HCT116 (cell line): ENCODE measurements at regions not wholly inside any gene's neighbourhood (a gene's known extent, or its start where the extent isn't known, plus 50 kb on each side); places are given as distances from the start of the nearest gene placed in this dataset.

Source experiments
- CEBPB ChIP-seq: IDR thresholded peaks from 2 replicates; pipeline ENCODE4 v1.6.1; 2012; ENCODE audit warnings: low read depth
- CTCF ChIP-seq, 3 experiments: fragments of 200-600 bp in 1 of 3; sonication (generic) in 1 of 3; IDR thresholded peaks in 2 of 3; conservative IDR thresholded peaks in 1 of 3; 2 replicates each; pipeline ENCODE4 v1.5.1; 2012 to 2017; ENCODE audit warnings: low read depth in 2 of 3, low read length in 2 of 3, antibody characterized with exemption in 1 of 3, borderline replicate concordance in 1 of 3, control low read depth in 1 of 3, mild to moderate bottlenecking in 1 of 3, mixed read lengths in 1 of 3, mixed run types in 1 of 3, moderate library complexity in 1 of 3; ENCODE audit not compliant: insufficient read depth in 1 of 3
- POLR2A ChIP-seq: IDR thresholded peaks from 2 replicates; pipeline ENCODE4 v1.7.0; 2011; ENCODE audit warnings: borderline replicate concordance; ENCODE audit not compliant: insufficient read depth, insufficient read length; ENCODE audit errors: extremely low read depth
- POLR2AphosphoS5 ChIP-seq: IDR thresholded peaks from 2 replicates; pipeline ENCODE4 v1.6.1; 2011; ENCODE audit warnings: mild to moderate bottlenecking, low read depth, low read length, moderate library complexity
- RAD21 ChIP-seq: IDR thresholded peaks from 2 replicates; pipeline ENCODE4 v1.6.1; 2012; ENCODE audit warnings: low read depth, mild to moderate bottlenecking
- SP1 ChIP-seq: IDR thresholded peaks from 2 replicates; pipeline ENCODE4 v1.6.1; 2012; ENCODE audit warnings: low read depth

DNA sequence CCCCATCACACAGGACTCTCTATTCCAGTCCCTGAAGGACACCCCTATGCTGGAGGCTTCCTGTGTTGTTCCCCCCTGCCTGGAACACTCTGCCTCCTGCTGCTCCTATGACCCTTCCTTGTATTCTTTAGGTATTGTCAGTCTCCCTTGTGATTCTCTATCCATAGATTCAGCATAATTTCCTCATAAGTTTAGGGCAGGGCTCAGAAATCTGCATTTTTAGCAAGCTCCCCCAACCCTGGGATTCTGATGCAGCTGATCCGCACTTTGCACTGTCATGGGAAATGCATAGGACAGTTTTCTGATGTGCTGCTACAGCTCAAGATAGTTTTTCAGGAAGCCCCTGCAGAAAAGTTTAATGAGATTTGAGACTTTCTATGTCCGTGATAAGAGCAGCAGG, 79.9 kb downstream of the ADRA2A start:
- TF ChIP-seq CEBPB = no peak
- TF ChIP-seq CTCF (IDR thresholded peaks at IDR 0.05 in 2 of 3, conservative IDR thresholded peaks at IDR 0.05 in 1 of 3; ENCODE audit: borderline replicate concordance in 1 of 3, insufficient read depth in 1 of 3, low read depth in 2 of 3, low read length in 2 of 3) = no peak
- no peak for TF ChIP-seq SP1
- no peak for TF ChIP-seq POLR2AphosphoS5
- no peak for TF ChIP-seq POLR2A
- no peak for TF ChIP-seq RAD21
